CD4-positive, CD25-positive, alpha-beta regulatory T cell (primary cell): ENCODE measurements at regions not wholly inside any gene's neighbourhood (a gene's known extent, or its start where the extent isn't known, plus 50 kb on each side); places are given as distances from the start of the nearest gene placed in this dataset.
A peak's percentile ranks its signal among the peaks of the same experiment; 100 is the strongest.

Experiments used
- ATAC-seq, 2 donors: fragments of 150-1000 bp; cut with Tn5 transposase; one replicate each; pipeline ENCODE4 v1.10.0; 2021; ENCODE audit warnings: low read depth in 2 of 2, moderate number of reproducible peaks in 2 of 2, moderate library complexity in 1 of 2
- DNase-seq, 3 donors: peaks; one replicate each; pipeline versions ENCODE4 v3.0.0 to v3.0.0-alpha.2; 2012 to 2022; ENCODE audit warnings: mixed read lengths in 1 of 3
- H3K27ac ChIP-seq: one replicate; pipeline ENCODE4 v1.7.0; 2013; ENCODE audit warnings: mild to moderate bottlenecking, low read length; ENCODE audit not compliant: insufficient read depth, poor library complexity, severe bottlenecking
- H3K27me3 ChIP-seq: one replicate; pipeline ENCODE4 v1.7.0; 2013; ENCODE audit warnings: low read length; ENCODE audit not compliant: control insufficient read depth, insufficient read depth
- H3K36me3 ChIP-seq: one replicate; pipeline ENCODE4 v1.7.0; 2013; ENCODE audit warnings: mild to moderate bottlenecking, low read length, moderate library complexity; ENCODE audit not compliant: control insufficient read depth, insufficient read depth
- H3K4me1 ChIP-seq: 2 replicates; pipeline ENCODE4 v1.7.0; 2013; ENCODE audit warnings: mild to moderate bottlenecking, low read length; ENCODE audit not compliant: insufficient read depth, control insufficient read depth, poor library complexity, severe bottlenecking
- H3K4me3 ChIP-seq: one replicate; pipeline ENCODE4 v1.7.0; 2013; ENCODE audit warnings: low read depth, mild to moderate bottlenecking, low read length, moderate library complexity
- H3K9me3 ChIP-seq, 2 experiments: 1 replicate in 1 of 2; 2 replicates in 1 of 2; pipeline ENCODE4 v1.7.0; 2013; ENCODE audit warnings: low read length in 2 of 2, mild to moderate bottlenecking in 1 of 2, moderate library complexity in 1 of 2; ENCODE audit not compliant: control insufficient read depth in 2 of 2
- H3K27ac Mint-ChIP-seq, 3 donors: one replicate each; pipeline ENCODE4 v1.8.0; 2020 to 2022; ENCODE audit warnings: mild to moderate bottlenecking in 3 of 3, mixed read lengths in 3 of 3, moderate library complexity in 2 of 3
- H3K27me3 Mint-ChIP-seq: one replicate; pipeline ENCODE4 v1.8.0; 2022; ENCODE audit warnings: mild to moderate bottlenecking, mixed read lengths
- H3K36me3 Mint-ChIP-seq: one replicate; pipeline ENCODE4 v1.8.0; 2020; ENCODE audit warnings: mixed read lengths
- H3K4me1 Mint-ChIP-seq, 4 donors: one replicate each; pipeline ENCODE4 v1.8.0; 2020 to 2022; ENCODE audit warnings: mixed read lengths in 4 of 4, mild to moderate bottlenecking in 1 of 4
- H3K4me3 Mint-ChIP-seq, 4 donors: one replicate each; pipeline ENCODE4 v1.8.0; 2020 to 2022; ENCODE audit warnings: mild to moderate bottlenecking in 4 of 4, mixed read lengths in 4 of 4, moderate library complexity in 3 of 4
- H3K9me3 Mint-ChIP-seq, 7 donors: one replicate each; pipeline ENCODE4 v1.8.0; 2020 to 2022; ENCODE audit warnings: mixed read lengths in 7 of 7, mild to moderate bottlenecking in 3 of 7, moderate library complexity in 2 of 7

DNA sequence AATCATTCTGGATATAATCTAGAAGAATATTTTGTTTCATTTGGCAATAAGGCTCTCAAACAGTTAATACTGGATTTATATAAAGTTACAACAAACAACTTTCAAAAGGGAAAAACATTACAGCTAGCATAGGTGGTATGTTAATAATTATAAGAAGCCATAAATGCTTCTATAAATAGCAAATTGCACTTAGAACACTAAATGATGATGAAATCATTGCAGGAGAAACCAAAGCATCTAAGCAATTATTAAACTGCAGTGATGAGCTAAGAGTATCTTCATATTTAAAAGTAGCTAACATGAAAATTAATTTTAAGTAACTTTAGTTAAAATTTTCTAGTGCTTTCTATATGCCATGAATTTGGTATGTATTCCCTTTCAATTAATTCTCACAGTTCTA, 189.5 kb downstream of the CENPC start:
- H3K36me3 ChIP-seq: no peaks in the 10 kb centered on the region
- H3K4me3 ChIP-seq: no peak overlapping the region
- Mint-ChIP-seq H3K36me3 (no peaks in the 10 kb centered on the region), H3K4me1 (no peaks in the 10 kb centered on the region), H3K4me3 (no peak overlapping the region), H3K9me3 (peaks cover 0 to 7% (median 2%) of the 10 kb centered on the region in 7 donors), H3K27ac (no peak overlapping the region), H3K27me3 (no peaks in the 10 kb centered on the region)
- no peak for DNase-seq
- H3K27ac ChIP-seq: no peak overlapping the region
- H3K27me3 ChIP-seq: no peaks in the 10 kb centered on the region
- no peaks in the 10 kb centered on the region for H3K4me1 ChIP-seq
- ATAC-seq: no peak
- H3K9me3 ChIP-seq: no peaks in the 10 kb centered on the region

GRCh38 chr4:67346654-67347053, 198.6 kb downstream of the CENPC start:
- no peaks in the 10 kb centered on the region for H3K4me1 Mint-ChIP-seq
- ATAC-seq (no peak), DNase-seq (no peak)
- Histone ChIP-seq H3K9me3 (no peaks in the 10 kb centered on the region), H3K4me3 (no peak overlapping the region), H3K27me3 (no peaks in the 10 kb centered on the region), H3K27ac (no peak overlapping the region), H3K36me3 (no peaks in the 10 kb centered on the region), H3K4me1 (no peaks in the 10 kb centered on the region)
- H3K27ac Mint-ChIP-seq: no peak overlapping the region
- no peaks in the 10 kb centered on the region for H3K9me3 Mint-ChIP-seq
- H3K36me3 Mint-ChIP-seq: no peaks in the 10 kb centered on the region
- H3K4me3 Mint-ChIP-seq: no peak overlapping the region
- no peaks in the 10 kb centered on the region for H3K27me3 Mint-ChIP-seq

GRCh38 chr4:67344594-67345380, 200.5 kb downstream of the CENPC start:
- Mint-ChIP-seq H3K9me3 (no peaks in the 10 kb centered on the region), H3K4me1 (no peaks in the 10 kb centered on the region)
- ATAC-seq: no peak

GRCh38 chr4:67343199-67343598, 202.1 kb downstream of the CENPC start:
- H3K4me3 ChIP-seq: no peak overlapping the region
- Mint-ChIP-seq H3K27ac (no peak overlapping the region), H3K36me3 (no peaks in the 10 kb centered on the region), H3K4me3 (no peak overlapping the region), H3K4me1 (no peaks in the 10 kb centered on the region), H3K9me3 (no peaks in the 10 kb centered on the region), H3K27me3 (peaks cover 6% of the 10 kb centered on the region)
- DNase-seq: no peak
- no peaks in the 10 kb centered on the region for H3K36me3 ChIP-seq
- H3K27ac ChIP-seq: no peak overlapping the region
- H3K9me3 ChIP-seq: no peaks in the 10 kb centered on the region
- no peaks in the 10 kb centered on the region for H3K4me1 ChIP-seq
- H3K27me3 ChIP-seq: no peaks in the 10 kb centered on the region
- ATAC-seq: no peak

More at GRCh38 chr4:67344594-67345380, 200.5 kb downstream of the CENPC start:
- Mint-ChIP-seq H3K4me3 (peak overlapping the region in 1 of 4 donors; percentile 45), H3K27ac (no peak overlapping the region), H3K36me3 (no peaks in the 10 kb centered on the region), H3K27me3 (no peaks in the 10 kb centered on the region)
- H3K9me3 ChIP-seq: no peaks in the 10 kb centered on the region
- no peak overlapping the region for H3K4me3 ChIP-seq
- DNase-seq: no peak
- H3K4me1 ChIP-seq: no peaks in the 10 kb centered on the region
- H3K36me3 ChIP-seq: no peaks in the 10 kb centered on the region
- H3K27ac ChIP-seq: no peak overlapping the region
- H3K27me3 ChIP-seq: no peaks in the 10 kb centered on the region

DNA sequence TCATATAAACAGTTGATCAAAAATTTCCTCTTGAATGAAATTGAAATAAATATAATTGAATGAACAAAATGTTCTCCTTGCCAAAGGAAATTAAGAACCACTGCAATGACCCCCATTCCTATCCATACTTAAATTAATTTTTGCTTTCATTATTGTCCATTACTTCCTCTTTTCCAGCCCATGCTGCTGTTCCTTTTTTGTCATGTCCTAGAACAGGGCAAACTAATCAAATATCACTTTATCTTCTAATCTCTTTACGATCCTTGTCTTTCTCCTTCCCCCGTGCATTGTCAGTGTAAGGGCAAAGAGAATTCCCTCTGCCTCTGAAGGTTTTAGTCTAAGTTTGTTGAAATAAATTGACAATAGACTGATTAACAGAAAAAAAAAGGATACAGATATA, 203.0 kb downstream of the CENPC start:
- no peaks in the 10 kb centered on the region for H3K9me3 ChIP-seq
- H3K4me1 ChIP-seq: no peaks in the 10 kb centered on the region
- DNase-seq: no peak
- no peaks in the 10 kb centered on the region for H3K36me3 ChIP-seq
- H3K4me3 ChIP-seq: no peak overlapping the region
- no peak overlapping the region for H3K4me3 Mint-ChIP-seq
- peaks cover 6% of the 10 kb centered on the region for H3K27me3 Mint-ChIP-seq
- H3K9me3 Mint-ChIP-seq: no peaks in the 10 kb centered on the region
- H3K36me3 Mint-ChIP-seq: no peaks in the 10 kb centered on the region
- no peak overlapping the region for H3K27ac Mint-ChIP-seq
- no peaks in the 10 kb centered on the region for H3K27me3 ChIP-seq
- no peak for ATAC-seq
- no peaks in the 10 kb centered on the region for H3K4me1 Mint-ChIP-seq
- H3K27ac ChIP-seq: no peak overlapping the region

DNA sequence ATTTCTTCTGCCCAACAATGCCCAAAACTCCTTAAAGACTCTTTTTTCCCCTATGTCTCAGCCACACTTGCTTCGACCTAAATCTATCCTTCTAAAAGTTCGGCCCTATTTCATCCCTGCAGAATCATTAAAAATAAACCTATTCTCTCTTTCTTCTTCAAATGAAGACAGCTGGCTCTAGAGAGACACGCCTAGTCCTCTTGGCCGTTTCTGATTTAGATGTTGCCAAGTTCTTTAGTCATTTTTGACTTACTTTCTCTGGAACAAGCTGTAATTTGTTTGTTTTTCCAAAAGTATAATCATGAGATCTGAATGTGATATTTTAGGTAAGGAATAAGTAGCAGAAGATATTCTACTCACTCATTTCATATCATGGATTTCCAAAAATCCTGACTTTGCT, 211.6 kb downstream of the CENPC start:
- no peak for ATAC-seq
- no peak overlapping the region for H3K4me3 ChIP-seq
- no peaks in the 10 kb centered on the region for H3K9me3 ChIP-seq
- Mint-ChIP-seq H3K9me3 (peaks cover 0 to 2% (median 0%) of the 10 kb centered on the region in 7 donors), H3K27me3 (peaks cover 9% of the 10 kb centered on the region), H3K27ac (no peak overlapping the region), H3K4me1 (no peaks in the 10 kb centered on the region), H3K36me3 (no peaks in the 10 kb centered on the region), H3K4me3 (no peak overlapping the region)
- H3K36me3 ChIP-seq: no peaks in the 10 kb centered on the region
- no peaks in the 10 kb centered on the region for H3K4me1 ChIP-seq
- no peak for DNase-seq
- H3K27ac ChIP-seq: no peak overlapping the region
- no peaks in the 10 kb centered on the region for H3K27me3 ChIP-seq

- no peaks in the 10 kb centered on the region for H3K4me1 Mint-ChIP-seq
- ATAC-seq: no peak
- Histone ChIP-seq H3K27me3 (peaks cover 3% of the 10 kb centered on the region), H3K27ac (no peak overlapping the region), H3K4me3 (no peak overlapping the region), H3K36me3 (no peaks in the 10 kb centered on the region), H3K4me1 (no peaks in the 10 kb centered on the region), H3K9me3 (no peaks in the 10 kb centered on the region)
- no peak for DNase-seq
- H3K27ac Mint-ChIP-seq: no peak overlapping the region
- H3K27me3 Mint-ChIP-seq: peaks cover 6% of the 10 kb centered on the region
- H3K9me3 Mint-ChIP-seq: peaks cover 0 to 2% (median 0%) of the 10 kb centered on the region in 7 donors
- no peaks in the 10 kb centered on the region for H3K36me3 Mint-ChIP-seq
- H3K4me3 Mint-ChIP-seq: no peak overlapping the region
Measured at GRCh38 chr4:67332627-67333026, 212.7 kb downstream of the CENPC start.

- Histone ChIP-seq H3K4me3 (no peak overlapping the region), H3K4me1 (no peaks in the 10 kb centered on the region), H3K9me3 (no peaks in the 10 kb centered on the region), H3K36me3 (no peaks in the 10 kb centered on the region), H3K27ac (no peak overlapping the region), H3K27me3 (peaks cover 6% of the 10 kb centered on the region)
- Mint-ChIP-seq H3K27me3 (peaks cover 10% of the 10 kb centered on the region), H3K27ac (no peak overlapping the region), H3K4me3 (no peak overlapping the region), H3K9me3 (no peaks in the 10 kb centered on the region), H3K36me3 (no peaks in the 10 kb centered on the region), H3K4me1 (peaks cover 0 to 4% (median 1%) of the 10 kb centered on the region in 4 donors)
- DNase-seq (no peak), ATAC-seq (no peak)
Measured at GRCh38 chr4:67328393-67328792, 216.9 kb downstream of the CENPC start.
